ENCODE measurements at regions not wholly inside any gene's neighbourhood (a gene's known extent, or its start where the extent isn't known, plus 50 kb on each side); places are given as distances from the start of the nearest gene placed in this dataset.
"Not testable (repeated sequence)": the region's sequence is repeated elsewhere in the genome, so short reads cannot be mapped to it uniquely, and the experiment has no call there.

DNA sequence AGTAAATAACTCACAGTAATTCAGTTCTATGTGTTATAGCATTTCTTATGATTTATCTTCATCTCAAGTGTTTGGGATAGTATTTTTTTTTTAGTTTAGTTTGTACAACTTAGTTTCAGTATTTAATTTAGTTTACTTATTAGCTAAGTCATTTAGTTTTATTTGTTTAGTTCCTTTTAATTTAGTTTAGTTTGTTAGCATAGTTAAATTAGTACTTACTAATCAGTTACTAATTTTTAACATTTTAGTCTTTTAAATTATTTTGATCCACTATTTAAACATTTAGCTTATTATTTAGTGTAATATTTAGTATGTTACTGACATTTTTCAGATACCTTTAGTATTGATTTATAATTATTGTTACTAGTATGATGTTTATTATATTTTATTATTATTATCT, 85.2 kb upstream of the SIPA1L2 start:
- DNase-seq (ENCODE audit: low spot score), result no peak

DNA sequence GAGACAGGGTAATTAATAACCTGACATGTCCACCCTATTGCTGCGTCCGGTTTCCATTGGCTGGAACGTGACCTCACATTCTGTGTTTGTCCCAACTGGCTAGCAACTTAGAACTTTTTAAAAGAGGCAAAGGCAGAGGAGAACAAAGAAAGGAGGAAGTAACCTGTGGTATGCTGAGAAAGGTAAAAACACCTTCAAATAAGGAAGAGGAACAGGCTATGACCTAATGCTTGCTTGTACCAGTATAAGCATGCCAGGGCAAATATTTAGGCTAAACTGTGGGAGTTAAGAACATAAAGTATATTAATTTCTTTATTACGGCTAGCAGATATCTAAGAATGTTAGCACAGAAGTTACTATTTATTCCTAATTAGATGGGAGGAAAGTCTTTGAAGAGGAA, 87.3 kb upstream of the MAP10 start:
- DNase-seq (ENCODE audit: low spot score), result not testable (repeated sequence)

- DNase-seq (ENCODE audit: low spot score), result no peak
These were observed 86.0 kb upstream of the MAP10 start for GRCh38 chr1:232718928-232719927.

GRCh38 chr1:232722626-232723025, 82.6 kb upstream of the MAP10 start:
- DNase-seq (ENCODE audit: low spot score), result peak; percentile 18

GRCh38 chr1:232725305-232726047, 79.7 kb upstream of the MAP10 start:
- no peak for DNase-seq (ENCODE audit: low spot score)

- peak; percentile 21 for DNase-seq (ENCODE audit: low spot score)
These were observed 79.0 kb upstream of the MAP10 start for GRCh38 chr1:232726048-232726779.

DNA sequence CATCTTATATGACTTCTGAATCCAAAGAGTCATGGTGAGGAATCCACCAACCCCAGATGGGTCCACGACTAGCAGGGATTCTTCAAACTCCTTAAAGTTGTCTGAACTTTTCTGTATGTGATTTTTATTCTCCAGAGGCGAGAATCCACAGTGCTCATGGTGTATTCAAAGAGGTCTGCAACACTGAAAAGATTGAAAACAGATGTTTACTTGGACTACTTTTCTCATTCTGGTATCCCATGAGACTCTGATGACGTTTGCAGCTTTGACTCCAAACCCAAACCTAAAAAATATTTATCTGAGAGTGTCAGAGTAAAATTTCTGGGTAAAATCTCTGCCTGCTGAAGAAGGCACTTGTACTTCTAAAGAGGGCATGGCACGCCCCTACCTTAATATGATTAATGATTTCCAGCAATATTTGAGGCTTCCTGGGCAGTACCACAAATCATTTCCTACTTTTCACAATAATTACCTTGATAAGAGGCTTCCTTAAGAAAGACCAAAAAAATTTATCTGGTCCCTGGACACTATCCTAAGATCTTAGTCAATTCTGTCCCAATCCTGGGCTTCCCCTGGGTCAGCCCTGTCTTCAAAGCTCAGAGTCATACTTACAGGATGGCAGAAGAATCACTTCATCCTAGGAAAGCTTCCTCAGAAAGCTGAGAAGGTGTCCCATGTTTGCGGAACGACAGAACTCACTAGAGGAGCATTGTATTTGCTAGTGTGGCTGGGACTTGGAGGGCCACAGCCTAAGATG, 76.5 kb upstream of the MAP10 start:
- peak; percentile 78 for DNase-seq (ENCODE audit: low spot score)

DNA sequence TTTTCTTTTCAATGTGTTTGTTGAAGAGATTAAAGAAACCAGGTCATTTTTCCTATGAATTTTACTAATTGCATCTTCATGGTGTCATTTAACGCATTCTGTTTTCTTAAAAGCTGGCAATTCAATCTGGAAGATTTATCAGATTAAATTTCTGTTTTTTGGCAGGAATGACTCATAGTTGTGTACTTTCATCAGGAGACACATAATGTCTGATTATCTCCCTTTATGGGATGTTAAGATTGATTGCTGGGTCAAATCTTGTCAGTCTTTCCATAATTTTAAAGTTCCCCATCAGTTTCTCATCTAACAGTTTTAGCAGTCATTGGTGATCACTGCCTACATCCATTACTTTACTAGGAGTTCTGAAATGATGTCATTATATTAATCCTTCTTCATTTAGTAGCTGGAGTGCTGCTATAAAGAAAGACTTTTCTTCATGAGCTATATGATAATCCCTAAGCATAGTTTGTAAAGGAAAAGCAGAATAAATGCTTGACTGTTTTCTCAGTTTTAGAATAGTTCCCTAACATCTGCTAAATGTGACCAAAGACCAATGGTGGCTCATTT, 72.8 kb upstream of the MAP10 start:
- no peak for DNase-seq (ENCODE audit: low spot score)

- no peak for DNase-seq (ENCODE audit: low spot score)
These were observed 67.3 kb upstream of the MAP10 start for GRCh38 chr1:232737917-232738316.

GRCh38 chr1:232743999-232744398, 61.2 kb upstream of the MAP10 start:
- no peak for DNase-seq (ENCODE audit: low spot score)

- no peak for DNase-seq (ENCODE audit: low spot score)
These were observed 60.4 kb upstream of the MAP10 start for GRCh38 chr1:232744847-232745246.

GRCh38 chr1:232745698-232746097, 59.5 kb upstream of the MAP10 start:
- DNase-seq (ENCODE audit: low spot score), result not testable (repeated sequence)

DNA sequence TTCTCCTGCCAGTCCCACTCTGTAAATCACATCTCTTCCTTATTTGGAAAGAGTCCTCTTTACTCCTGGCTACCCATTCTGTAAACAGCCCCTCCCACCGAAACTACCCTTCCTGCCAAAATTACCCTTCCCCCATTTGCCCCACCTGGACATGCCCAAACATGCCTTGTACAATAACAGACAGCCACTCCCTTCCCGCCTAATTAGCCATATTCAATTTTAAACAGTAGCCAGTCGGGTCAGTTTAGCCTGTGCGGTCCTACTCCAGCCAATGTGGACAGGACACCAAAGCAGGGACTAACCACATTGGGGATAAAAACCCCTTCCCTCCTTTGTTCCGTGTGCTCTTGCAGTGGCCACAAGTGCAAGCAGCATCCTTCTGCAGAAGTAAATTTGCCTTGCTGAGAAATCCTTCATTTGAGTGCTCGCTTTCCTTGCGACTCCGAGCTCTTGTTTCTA, 56.3 kb upstream of the MAP10 start:
- DNase-seq (ENCODE audit: low spot score), result no peak

- DNase-seq (ENCODE audit: low spot score), result peak; percentile 11
These were observed 53.6 kb upstream of the MAP10 start for GRCh38 chr1:232751393-232752140.

GRCh38 chr1:232752365-232752764, 52.9 kb upstream of the MAP10 start:
- no peak for DNase-seq (ENCODE audit: low spot score)

DNA sequence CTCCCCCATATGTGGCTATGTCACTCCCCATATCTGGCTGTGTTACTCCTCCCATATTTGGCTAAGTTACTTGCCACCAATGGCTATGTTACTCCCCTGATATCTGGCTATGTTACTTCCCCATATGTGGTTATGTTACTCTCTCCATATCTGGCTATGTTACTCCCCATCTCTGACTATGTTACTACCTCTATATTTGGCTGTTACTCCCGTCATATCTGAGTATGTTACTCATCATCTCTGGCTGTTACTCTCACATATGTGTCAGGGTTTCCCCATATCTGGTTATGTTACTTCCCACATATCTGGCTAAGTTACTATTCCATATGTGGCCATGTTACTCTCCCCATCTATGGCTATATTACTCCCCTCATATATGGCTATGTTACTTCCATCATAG, 50.3 kb upstream of the MAP10 start:
- DNase-seq (ENCODE audit: low spot score), result no peak

Measured in AG08395 (cell line).